Activated B cell treated with CpG ODN at 0.5 μM for 24 hours (primary cell): ENCODE measurements at regions not wholly inside any gene's neighbourhood (a gene's known extent, or its start where the extent isn't known, plus 50 kb on each side); places are given as distances from the start of the nearest gene placed in this dataset.

Source experiments
- ATAC-seq: fragments of 200-7000 bp; cut with Tn5 transposase; one replicate; pipeline ENCODE4 v1.10.0; 2021; ENCODE audit warnings: low read depth, mild to moderate bottlenecking, moderate library complexity
- CTCF ChIA-PET: fragments of 350-600 bp; sonication (Branson Sonifier 250); formaldehyde crosslinking; loops from one replicate; lab custom pipeline; 2021; ENCODE audit warnings: antibody characterized with exemption; lab: Charles Lee
- POLR2A ChIA-PET: fragments of 350-600 bp; sonication (Branson Sonifier 250); formaldehyde crosslinking; loops from one replicate; lab custom pipeline; 2021; ENCODE audit warnings: antibody characterized with exemption; lab: Charles Lee
- DNase-seq: peaks from one replicate; pipeline ENCODE4 v3.0.0; 2022
- H3K27ac Mint-ChIP-seq: one replicate; pipeline ENCODE4 v1.8.0; 2020; ENCODE audit warnings: mixed read lengths
- H3K27me3 Mint-ChIP-seq: one replicate; pipeline ENCODE4 v1.8.0; 2021; ENCODE audit warnings: mixed read lengths
- H3K36me3 Mint-ChIP-seq: one replicate; pipeline ENCODE4 v1.8.0; 2021; ENCODE audit warnings: low read depth, mixed read lengths
- H3K4me1 Mint-ChIP-seq: one replicate; pipeline ENCODE4 v1.8.0; 2021; ENCODE audit warnings: mixed read lengths
- H3K4me3 Mint-ChIP-seq: one replicate; pipeline ENCODE4 v1.8.0; 2020; ENCODE audit warnings: mild to moderate bottlenecking, mixed read lengths
- H3K9me3 Mint-ChIP-seq: one replicate; pipeline ENCODE4 v1.8.0; 2020; ENCODE audit warnings: mixed read lengths
- intact Hi-C: fragments of 100-400 bp; cut with micrococcal nuclease; formaldehyde crosslinking; loops from one replicate; pipeline ENCODE4 v1.15.1; 2024
- TF ChIP-seq, protein P1 (sequence below): fragments of 200-600 bp; IDR thresholded peaks from one replicate; pipeline ENCODE4 v1.8.0; 2022; ENCODE audit warnings: antibody characterized with exemption, mild to moderate bottlenecking

GRCh38 chrY:7310482-7311269, 399.1 kb upstream of the AMELY start:
- ChIA-PET CTCF (no interaction called here), POLR2A (no interaction called here)
- TF ChIP-seq, protein P1, sequence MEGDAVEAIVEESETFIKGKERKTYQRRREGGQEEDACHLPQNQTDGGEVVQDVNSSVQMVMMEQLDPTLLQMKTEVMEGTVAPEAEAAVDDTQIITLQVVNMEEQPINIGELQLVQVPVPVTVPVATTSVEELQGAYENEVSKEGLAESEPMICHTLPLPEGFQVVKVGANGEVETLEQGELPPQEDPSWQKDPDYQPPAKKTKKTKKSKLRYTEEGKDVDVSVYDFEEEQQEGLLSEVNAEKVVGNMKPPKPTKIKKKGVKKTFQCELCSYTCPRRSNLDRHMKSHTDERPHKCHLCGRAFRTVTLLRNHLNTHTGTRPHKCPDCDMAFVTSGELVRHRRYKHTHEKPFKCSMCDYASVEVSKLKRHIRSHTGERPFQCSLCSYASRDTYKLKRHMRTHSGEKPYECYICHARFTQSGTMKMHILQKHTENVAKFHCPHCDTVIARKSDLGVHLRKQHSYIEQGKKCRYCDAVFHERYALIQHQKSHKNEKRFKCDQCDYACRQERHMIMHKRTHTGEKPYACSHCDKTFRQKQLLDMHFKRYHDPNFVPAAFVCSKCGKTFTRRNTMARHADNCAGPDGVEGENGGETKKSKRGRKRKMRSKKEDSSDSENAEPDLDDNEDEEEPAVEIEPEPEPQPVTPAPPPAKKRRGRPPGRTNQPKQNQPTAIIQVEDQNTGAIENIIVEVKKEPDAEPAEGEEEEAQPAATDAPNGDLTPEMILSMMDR = no peak
- H3K27ac Mint-ChIP-seq = no peak overlapping the region
- H3K4me3 Mint-ChIP-seq = no peak overlapping the region
- H3K9me3 Mint-ChIP-seq = no peaks in the 10 kb centered on the region
- DNase-seq (no peak), ATAC-seq (peak; percentile 58)
- intact Hi-C loops = no loop called here
- no peaks in the 10 kb centered on the region for H3K27me3 Mint-ChIP-seq
- peaks cover 42% of the 10 kb centered on the region for H3K36me3 Mint-ChIP-seq
- H3K4me1 Mint-ChIP-seq = peaks cover 18% of the 10 kb centered on the region

DNA sequence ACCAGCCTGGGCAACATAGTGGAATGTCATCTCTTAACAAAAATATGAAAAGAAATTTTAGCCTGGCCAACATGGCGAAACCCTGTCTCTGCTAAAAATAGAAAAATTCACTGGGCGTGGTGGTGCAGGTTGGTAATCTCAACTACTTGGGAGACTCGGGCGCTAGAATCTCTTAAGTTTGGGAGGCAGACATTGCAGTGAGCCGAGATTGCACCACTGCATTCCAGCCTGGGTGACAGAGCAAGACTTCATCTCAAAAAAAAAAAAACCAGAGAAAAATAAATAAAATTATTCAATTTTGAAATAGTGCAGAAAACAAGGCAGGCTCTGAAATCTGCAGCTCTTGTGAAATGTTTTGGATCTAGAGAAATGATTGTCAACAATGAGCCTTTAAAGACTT, 397.3 kb upstream of the AMELY start:
- CTCF ChIA-PET = no interaction called here
- POLR2A ChIA-PET = no interaction called here
- H3K9me3 Mint-ChIP-seq = no peaks in the 10 kb centered on the region
- TF ChIP-seq, protein P1 = no peak
- no peak for DNase-seq
- H3K27me3 Mint-ChIP-seq = no peaks in the 10 kb centered on the region
- peaks cover 48% of the 10 kb centered on the region for H3K36me3 Mint-ChIP-seq
- H3K4me1 Mint-ChIP-seq = peaks cover 16% of the 10 kb centered on the region
- no peak overlapping the region for H3K27ac Mint-ChIP-seq
- ATAC-seq = no peak
- H3K4me3 Mint-ChIP-seq = no peak overlapping the region
- intact Hi-C loops = loop anchor here (5.0 kb wide), 1 partner anchor 37 kb away; no protein-coding TSS in a partner anchor

- Mint-ChIP-seq H3K9me3 (no peaks in the 10 kb centered on the region), H3K4me3 (no peak overlapping the region), H3K4me1 (peaks cover 26% of the 10 kb centered on the region), H3K27me3 (no peaks in the 10 kb centered on the region), H3K36me3 (peaks cover 33% of the 10 kb centered on the region), H3K27ac (no peak overlapping the region)
- no peak for DNase-seq
- ChIA-PET CTCF (no interaction called here), POLR2A (no interaction called here)
- ATAC-seq = no peak
- TF ChIP-seq, protein P1 = no peak
- intact Hi-C loops = no loop called here
Observed at GRCh38 chrY:7302306-7302705, 390.8 kb upstream of the AMELY start.

DNA sequence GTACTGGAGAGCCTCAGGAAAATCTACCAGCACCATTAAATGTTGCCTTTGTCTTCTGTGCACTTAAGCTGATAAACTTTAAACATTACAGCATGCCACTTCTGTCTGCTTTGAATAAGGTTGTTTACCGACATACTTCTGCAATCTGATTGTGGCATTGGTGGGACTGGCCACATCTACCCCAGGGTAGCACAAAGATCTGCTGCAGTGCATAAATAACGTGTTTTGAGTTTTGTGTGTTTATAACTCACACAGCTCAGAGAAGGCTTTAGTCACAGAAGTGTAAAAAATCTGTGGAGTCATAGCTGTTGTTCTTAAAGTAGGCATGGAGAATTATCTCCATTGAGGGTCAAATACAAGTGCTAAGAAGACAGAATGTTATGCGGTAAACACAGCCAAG, 388.4 kb upstream of the AMELY start:
- DNase-seq (no peak), ATAC-seq (no peak)
- POLR2A ChIA-PET = no interaction called here
- intact Hi-C loops = no loop called here
- TF ChIP-seq, protein P1 = no peak
- Mint-ChIP-seq H3K4me3 (no peak overlapping the region), H3K27ac (no peak overlapping the region), H3K4me1 (peaks cover 30% of the 10 kb centered on the region), H3K27me3 (no peaks in the 10 kb centered on the region), H3K9me3 (no peaks in the 10 kb centered on the region), H3K36me3 (peaks cover 18% of the 10 kb centered on the region)
- CTCF ChIA-PET = no interaction called here

DNA sequence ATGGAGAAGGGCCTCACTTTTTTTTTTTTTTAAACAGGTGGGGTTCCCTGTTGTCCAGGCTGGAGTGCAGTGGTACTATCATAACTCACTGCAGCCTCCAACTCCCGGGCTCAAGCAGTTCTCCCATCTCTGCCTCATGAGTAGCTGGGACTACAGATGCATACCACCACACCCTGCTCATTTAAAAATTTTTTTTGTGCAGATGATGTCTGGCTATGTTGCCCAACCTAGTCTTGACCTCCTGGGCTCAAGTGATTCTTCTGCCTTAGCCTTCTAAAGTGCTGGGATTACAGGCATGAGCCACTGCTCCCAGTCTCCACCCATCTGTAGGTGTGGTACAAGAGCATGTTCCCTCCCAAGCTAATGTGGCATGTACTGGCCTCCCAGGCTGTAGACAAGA, 380.6 kb upstream of the AMELY start:
- ChIA-PET POLR2A (interaction anchor here (0.7 kb wide), 1 partner anchor 18 kb away, joined by 6 read pairs; no protein-coding TSS in a partner anchor), CTCF (no interaction called here)
- Mint-ChIP-seq H3K4me1 (peaks cover 37% of the 10 kb centered on the region), H3K9me3 (no peaks in the 10 kb centered on the region), H3K27ac (peak overlapping the region; percentile 30), H3K4me3 (no peak overlapping the region), H3K36me3 (peaks cover 5% of the 10 kb centered on the region), H3K27me3 (no peaks in the 10 kb centered on the region)
- intact Hi-C loops = no loop called here
- TF ChIP-seq, protein P1 = no peak
- DNase-seq = no peak
- no peak for ATAC-seq
